ENCODE measurements at regions not wholly inside any gene's neighbourhood (a gene's known extent, or its start where the extent isn't known, plus 50 kb on each side); places are given as distances from the start of the nearest gene placed in this dataset.

DNA sequence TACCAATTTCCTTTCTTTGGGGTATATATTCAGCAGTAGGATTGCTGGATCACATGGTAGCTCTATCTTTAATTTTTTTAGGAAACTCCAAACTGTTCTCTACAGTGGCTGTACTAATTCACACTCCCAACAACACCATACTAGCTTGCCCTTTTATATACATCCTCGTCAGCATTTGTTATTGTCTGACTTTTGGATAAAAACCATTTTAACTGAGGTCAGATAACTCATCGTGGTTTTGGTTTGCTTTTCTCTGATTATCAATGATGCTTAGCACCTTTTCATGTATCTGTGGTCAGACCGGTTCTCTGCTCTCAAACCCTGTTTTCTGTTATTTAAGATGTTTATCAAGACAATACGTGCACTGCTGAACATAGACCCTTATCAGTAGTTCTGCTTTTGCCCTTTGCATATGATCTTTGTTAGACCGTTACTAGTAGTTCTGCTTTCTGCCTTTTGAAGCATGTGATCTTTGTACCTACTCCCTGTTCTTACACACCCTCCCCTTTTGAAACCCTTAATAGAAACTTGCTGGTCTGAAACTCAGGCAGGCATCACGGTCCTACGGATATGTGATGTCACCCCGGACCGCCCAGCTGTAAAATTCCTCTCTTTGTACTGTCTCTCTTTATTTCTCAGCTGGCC lies 474.3 kb downstream of the RSL24D1 start:
- DNase-seq (ENCODE audit: low spot score), result no peak

DNA sequence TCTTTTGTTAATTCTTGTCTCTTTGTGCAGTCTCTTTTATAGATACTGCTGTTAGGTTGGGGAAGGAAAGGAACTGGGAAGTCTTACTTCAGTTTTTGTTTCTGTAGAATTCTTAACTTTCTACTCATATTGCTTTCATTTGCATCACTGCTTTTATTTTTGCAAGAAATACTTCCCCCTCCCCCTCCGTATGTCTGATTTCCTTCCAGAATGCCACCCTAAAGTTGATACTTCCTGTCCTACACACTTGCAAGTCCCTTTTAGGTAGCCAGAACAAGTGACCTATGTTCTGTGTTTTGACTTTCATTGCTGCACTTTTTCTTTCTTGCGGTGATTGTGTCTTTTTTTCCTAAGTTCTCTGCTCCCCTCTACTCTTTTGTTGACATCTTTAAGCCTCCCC lies 477.4 kb downstream of the RSL24D1 start:
- DNase-seq (ENCODE audit: low spot score), result no peak

DNA sequence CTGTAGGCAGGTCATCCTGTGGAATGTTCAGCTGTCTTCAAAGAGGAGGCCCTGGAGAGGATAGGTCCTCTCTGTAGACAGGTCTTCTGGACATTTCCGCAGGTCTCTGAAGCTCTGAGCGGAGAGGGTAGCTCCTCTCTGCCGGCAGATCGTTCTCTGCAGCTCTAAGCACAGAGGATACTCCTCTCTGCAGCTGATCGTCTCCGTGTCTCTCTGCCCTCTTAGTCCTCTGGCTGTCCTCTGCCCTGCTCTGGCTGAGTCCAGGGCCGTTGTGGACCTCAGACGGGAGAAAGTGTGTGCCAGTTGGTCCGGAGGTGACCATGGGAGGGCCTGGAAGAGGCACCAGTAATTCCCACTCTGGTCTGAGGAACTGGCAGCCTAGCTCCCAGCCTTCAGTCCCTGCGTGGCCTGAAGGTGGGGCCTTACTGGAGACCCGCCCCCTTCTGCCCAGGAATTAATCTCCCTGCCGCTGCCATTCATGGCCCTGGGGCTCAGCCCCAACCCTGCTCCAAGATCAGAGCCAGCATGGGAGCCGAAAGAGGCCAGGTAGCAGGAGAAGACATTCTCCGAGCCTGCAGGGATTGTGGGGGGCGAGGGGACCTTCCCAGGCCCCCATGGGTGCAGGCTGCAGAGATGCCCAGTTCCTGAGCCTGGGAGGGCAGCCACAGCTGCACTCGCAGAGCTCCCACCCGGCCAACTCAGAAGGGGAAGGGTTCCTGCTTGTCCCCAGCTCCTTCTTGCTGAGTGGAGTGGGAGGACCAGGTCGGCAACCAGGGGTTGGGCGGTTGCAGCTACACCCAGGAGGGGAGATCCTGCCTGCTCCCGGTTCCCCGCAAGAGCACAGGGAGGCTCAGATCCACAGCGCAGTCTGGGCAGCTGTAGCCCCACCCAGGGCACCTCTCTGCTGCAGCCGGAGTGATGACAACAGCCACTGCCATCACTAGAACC lies 488.7 kb downstream of the RSL24D1 start:
- no peak for DNase-seq (ENCODE audit: low spot score)

DNA sequence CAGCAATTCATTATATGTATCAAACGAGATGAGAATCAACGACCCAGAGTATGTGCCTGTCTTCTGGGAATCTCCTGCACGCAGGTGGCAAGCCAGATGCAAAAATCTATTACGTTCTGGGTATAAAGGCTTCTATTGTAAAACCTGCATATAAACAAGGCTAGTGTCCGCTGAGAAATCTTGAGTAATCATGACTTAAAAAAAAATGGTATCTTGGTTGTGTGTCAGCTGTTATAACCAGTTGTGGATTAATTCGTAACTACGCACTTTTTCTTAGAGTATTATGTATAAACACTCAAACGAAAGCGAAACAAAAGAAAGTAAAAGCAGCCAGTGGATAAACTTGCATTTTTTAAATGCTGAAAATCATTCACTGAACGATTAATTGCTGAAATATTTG lies 509.1 kb downstream of the RSL24D1 start:
- DNase-seq (ENCODE audit: low spot score), result no peak
